HG02588 (cell line): ENCODE measurements at regions not wholly inside any gene's neighbourhood (a gene's known extent, or its start where the extent isn't known, plus 50 kb on each side); places are given as distances from the start of the nearest gene placed in this dataset.
"Not testable (repeated sequence)": the region's sequence is repeated elsewhere in the genome, so short reads cannot be mapped to it uniquely, and the experiment has no call there.

Source experiments
- ATAC-seq: cut with Tn5 transposase; IDR thresholded peaks from one replicate; pipeline ENCODE4 v1.9.1; 2021; ENCODE audit warnings: mild to moderate bottlenecking, moderate library complexity; ENCODE audit not compliant: unreplicated experiment

GRCh38 chr5:101418713-101419118 lies 515.6 kb upstream of the ST8SIA4 start:
- ATAC-seq = no peak

- ATAC-seq = no peak
Measured at GRCh38 chr5:101404531-101404930, 501.4 kb upstream of the ST8SIA4 start.

- no peak for ATAC-seq
Measured at GRCh38 chr5:101393795-101394450, 490.8 kb upstream of the ST8SIA4 start.

GRCh38 chr5:101390151-101390908 lies 487.2 kb upstream of the ST8SIA4 start:
- no peak for ATAC-seq

GRCh38 chr5:101385276-101385675 lies 482.2 kb upstream of the ST8SIA4 start:
- no peak for ATAC-seq

- ATAC-seq = no peak
Measured at GRCh38 chr5:101370181-101370580, 467.1 kb upstream of the ST8SIA4 start.

- ATAC-seq = no peak
Measured at GRCh38 chr5:101364469-101364868, 461.4 kb upstream of the ST8SIA4 start.

GRCh38 chr5:101362067-101362466 lies 459.0 kb upstream of the ST8SIA4 start:
- ATAC-seq = no peak

GRCh38 chr5:101346906-101347305 lies 443.8 kb upstream of the ST8SIA4 start:
- ATAC-seq = peak; percentile 66

- no peak for ATAC-seq
Measured at GRCh38 chr5:101346447-101346846, 443.4 kb upstream of the ST8SIA4 start.

- ATAC-seq = no peak
Measured at GRCh38 chr5:101338226-101338625, 435.1 kb upstream of the ST8SIA4 start.

GRCh38 chr5:101327816-101328215 lies 424.7 kb upstream of the ST8SIA4 start:
- ATAC-seq = no peak

GRCh38 chr5:101326766-101327165 lies 423.7 kb upstream of the ST8SIA4 start:
- ATAC-seq = no peak

GRCh38 chr5:101316401-101316800 lies 413.3 kb upstream of the ST8SIA4 start:
- not testable (repeated sequence) for ATAC-seq

- no peak for ATAC-seq
Measured at GRCh38 chr5:101306391-101307137, 403.5 kb upstream of the ST8SIA4 start.

- ATAC-seq = no peak
Measured at GRCh38 chr5:101296477-101296876, 393.4 kb upstream of the ST8SIA4 start.

GRCh38 chr5:101292199-101292598 lies 389.1 kb upstream of the ST8SIA4 start:
- ATAC-seq = no peak

GRCh38 chr5:101290761-101291160 lies 387.7 kb upstream of the ST8SIA4 start:
- ATAC-seq = not testable (repeated sequence)

- ATAC-seq = no peak
Measured at GRCh38 chr5:101288633-101289032, 385.6 kb upstream of the ST8SIA4 start.

- no peak for ATAC-seq
Measured at GRCh38 chr5:101284736-101285375, 381.8 kb upstream of the ST8SIA4 start.

- not testable (repeated sequence) for ATAC-seq
Measured at GRCh38 chr5:101283938-101284337, 380.9 kb upstream of the ST8SIA4 start.
